NCI-H82 treated with DMSO at 0.1 percent for 48 hours (cell line): ENCODE measurements at regions not wholly inside any gene's neighbourhood (a gene's known extent, or its start where the extent isn't known, plus 50 kb on each side); places are given as distances from the start of the nearest gene placed in this dataset.
"Not testable (repeated sequence)": the region's sequence is repeated elsewhere in the genome, so short reads cannot be mapped to it uniquely, and the experiment has no call there.

ENCODE experiments used
- DNase-seq: peaks from one replicate; lab custom pipeline; 2025; ENCODE audit not compliant: unreplicated experiment; lab: John Stamatoyannopoulos, UW

DNA sequence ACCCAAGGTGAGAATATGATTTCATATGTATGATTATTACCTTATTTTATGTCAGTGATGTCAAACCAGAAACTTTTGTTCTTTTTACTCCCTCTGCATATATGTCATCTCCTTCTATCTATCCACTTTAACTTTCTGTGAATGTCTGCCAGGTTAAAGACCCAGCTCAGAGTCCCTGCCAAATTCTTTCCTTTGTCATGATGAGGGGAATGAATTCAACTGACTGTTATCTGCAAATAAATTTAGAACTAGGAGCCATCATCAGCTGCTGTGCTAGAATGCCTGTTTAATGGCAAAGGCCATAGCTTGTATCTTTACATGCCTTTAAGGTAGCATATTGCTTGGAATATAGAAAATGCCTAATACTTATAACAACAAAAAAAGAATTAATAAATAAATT is 815.6 kb upstream of the NEGR1 start:
- no peak for DNase-seq

- no peak for DNase-seq
Observed at GRCh38 chr1:73096841-73097240, 814.5 kb upstream of the NEGR1 start.

DNA sequence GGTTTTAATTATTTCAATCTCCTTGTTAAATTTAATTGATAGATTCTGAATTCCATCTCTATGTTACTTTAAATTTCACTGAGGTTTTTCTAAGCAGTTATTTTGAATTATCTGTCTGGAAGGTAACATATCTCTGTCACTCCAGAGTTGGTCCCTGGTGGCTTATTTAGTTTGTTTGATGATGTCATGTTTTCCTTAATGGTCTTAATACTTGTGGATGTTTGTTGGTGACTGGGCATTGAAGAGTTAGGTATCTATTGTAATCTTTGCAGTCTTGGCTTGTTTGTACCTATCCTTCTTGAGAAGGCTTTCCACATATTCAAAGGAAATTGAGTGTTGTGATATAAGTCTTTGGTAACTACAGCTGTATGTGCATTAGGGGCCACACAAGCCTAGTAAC is 810.0 kb upstream of the NEGR1 start:
- no peak for DNase-seq

DNA sequence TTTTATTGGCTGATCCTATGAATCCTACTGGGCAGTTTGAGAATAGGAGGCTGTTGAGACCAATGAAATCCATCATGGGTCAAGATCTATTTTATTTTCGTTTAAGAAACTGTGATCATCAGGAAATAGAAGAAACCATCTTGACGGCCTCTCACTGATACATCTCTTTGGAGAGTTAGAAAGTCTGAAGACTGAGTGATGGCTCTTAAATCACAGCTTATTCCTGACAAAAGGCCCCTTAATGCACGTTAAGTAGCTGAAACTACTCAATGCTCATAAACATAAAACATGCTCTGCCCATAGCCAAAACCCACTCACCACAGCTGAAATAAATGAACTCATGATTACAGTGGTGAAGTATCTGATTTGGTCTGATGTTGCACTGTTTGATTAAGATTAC is 784.5 kb upstream of the NEGR1 start:
- peak; percentile 3 for DNase-seq

- DNase-seq, result peak; percentile 43
Observed at GRCh38 chr1:73065339-73066041, 783.2 kb upstream of the NEGR1 start.

GRCh38 chr1:73056826-73057225 is 774.5 kb upstream of the NEGR1 start:
- DNase-seq, result no peak

GRCh38 chr1:73044241-73045036 is 762.1 kb upstream of the NEGR1 start:
- no peak for DNase-seq

DNA sequence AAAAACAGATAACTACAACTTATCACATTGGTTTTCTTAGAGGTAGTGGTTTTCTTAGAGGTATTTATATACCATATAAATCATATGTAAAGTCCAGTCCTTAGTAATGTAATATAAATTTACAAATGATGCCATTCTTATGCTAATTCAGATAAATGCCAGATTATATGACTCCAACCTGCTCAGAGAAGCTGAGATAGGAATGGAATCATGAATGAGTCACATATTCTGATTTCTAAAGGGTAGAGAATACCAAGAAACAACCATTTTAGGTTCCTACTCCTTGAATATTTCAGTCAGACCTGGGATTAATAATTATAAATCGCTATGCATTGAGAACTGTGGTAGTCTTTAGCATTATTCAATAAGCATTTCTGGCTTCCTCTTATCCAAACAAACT is 760.1 kb upstream of the NEGR1 start:
- no peak for DNase-seq

DNA sequence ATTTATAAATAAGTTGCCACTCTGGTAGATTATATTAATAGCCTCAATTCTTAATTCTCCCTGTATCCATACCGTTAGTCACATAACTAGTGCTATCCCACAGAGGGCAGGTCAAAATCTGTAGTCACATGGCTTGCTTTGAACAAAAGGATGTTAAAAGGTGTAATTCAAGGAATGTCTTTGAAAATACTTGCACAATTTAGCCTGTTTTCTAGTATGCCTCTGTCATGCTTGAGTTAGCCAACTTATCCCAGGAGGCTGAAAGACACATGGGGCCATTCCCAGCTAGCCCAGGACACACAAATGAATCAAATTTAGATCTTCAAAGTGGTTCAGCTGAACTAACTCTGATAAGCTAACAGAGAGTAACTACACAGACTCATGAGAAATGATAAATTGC is 758.5 kb upstream of the NEGR1 start:
- no peak for DNase-seq

- DNase-seq, result no peak
Observed at GRCh38 chr1:73034271-73034670, 751.9 kb upstream of the NEGR1 start.

- no peak for DNase-seq
Observed at GRCh38 chr1:73033640-73034039, 751.3 kb upstream of the NEGR1 start.

GRCh38 chr1:73029571-73029970 is 747.2 kb upstream of the NEGR1 start:
- no peak for DNase-seq

DNA sequence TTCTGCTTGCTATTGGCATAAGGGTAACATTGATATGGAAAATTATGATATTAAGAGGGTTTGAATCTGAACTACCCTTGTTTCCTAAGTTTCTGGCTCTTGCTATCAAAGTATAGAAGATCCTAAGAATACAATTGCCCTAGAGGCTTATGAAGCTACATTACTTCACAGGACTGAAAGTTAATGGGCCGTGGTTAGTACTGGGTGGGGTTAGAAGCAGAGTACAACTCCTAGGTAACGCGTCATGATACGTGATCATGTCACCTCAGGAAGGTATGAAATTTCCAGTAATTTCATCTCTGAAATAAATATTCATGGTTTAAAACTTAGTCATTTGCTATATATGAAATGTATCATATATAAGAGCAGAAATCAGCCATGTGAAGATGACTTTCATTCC is 743.8 kb upstream of the NEGR1 start:
- no peak for DNase-seq

GRCh38 chr1:73009938-73010337 is 727.6 kb upstream of the NEGR1 start:
- DNase-seq, result no peak

GRCh38 chr1:73009311-73009710 is 727.0 kb upstream of the NEGR1 start:
- no peak for DNase-seq

GRCh38 chr1:72997624-72998023 is 715.3 kb upstream of the NEGR1 start:
- no peak for DNase-seq

- no peak for DNase-seq
Observed at GRCh38 chr1:72997041-72997440, 714.7 kb upstream of the NEGR1 start.

- not testable (repeated sequence) for DNase-seq
Observed at GRCh38 chr1:72987871-72988270, 705.5 kb upstream of the NEGR1 start.

DNA sequence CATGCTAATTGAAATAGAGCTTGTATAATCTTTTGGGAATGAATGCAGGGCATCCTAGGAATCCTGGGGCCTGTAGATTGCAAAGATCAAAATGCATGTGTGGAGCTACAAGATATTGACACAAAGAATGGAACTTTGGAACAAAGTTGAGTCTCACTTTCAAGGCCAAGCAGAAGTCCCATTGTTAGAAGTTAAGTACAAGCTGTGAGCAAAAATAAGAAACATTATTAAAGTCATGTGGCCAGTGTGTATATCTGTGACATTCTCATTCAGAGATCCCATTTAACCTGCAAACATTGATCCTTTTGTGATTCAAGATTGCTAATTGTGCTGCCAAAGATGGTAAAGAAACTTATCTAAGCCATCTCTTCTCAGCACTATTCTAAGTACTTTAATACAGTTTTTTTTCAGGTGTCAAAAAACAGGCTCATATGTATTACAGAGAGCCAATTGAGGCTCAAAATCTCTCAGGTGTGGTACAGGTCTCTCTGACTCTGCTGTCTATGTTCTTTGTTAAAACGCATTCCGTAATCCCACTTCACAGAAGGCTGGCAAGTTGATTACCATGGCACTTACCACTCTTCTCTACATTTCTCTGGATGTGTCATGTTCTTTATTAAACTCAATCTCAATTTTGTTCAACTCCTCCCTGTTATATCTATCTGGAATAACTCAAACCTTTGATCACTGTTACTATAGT is 704.4 kb upstream of the NEGR1 start:
- DNase-seq, result no peak

DNA sequence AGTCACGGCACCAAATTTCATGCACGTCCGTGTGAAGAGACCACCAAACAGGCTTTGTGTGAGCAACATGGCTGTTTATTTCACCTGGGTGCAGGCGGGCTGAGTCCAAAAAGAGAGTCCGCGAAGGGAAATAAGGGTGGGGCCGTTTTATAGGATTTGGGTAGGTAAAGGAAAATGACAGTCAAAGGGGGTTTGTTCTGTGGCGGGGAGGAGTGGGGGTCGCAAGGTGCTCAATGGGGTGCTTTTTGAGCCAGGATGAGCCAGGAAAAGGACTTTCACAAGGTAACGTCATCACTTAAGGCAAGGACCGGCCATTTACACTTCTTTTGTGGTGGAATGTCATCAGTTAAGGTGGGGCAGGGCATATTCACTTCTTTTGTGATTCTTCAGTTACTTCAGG is 702.7 kb upstream of the NEGR1 start:
- not testable (repeated sequence) for DNase-seq

DNA sequence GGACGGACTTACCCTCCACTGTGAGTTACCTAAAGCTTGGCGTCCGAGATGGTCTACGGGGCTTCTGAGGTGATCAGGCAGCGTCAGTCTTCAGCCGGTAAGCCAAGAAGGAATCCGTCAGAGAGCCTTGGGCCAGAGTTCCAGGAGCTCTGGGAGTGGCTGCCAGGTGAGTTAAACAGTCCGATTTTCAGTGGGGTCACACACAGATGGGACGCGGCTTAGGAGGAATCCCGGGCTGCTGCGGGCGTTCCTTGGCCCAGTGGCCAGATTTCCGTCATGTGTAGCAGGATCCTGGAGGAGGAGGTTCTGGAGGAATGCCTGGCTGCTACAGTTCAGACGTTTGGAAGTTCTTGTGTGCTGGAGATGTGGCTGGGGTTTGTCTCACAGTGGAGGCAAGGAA is 700.7 kb upstream of the NEGR1 start:
- DNase-seq, result not testable (repeated sequence)

- no peak for DNase-seq
Observed at GRCh38 chr1:72969461-72969860, 687.1 kb upstream of the NEGR1 start.
